Gastroesophageal sphincter (tissue), 4 donors: ENCODE measurements at regions not wholly inside any gene's neighbourhood (a gene's known extent, or its start where the extent isn't known, plus 50 kb on each side); places are given as distances from the start of the nearest gene placed in this dataset.
"Not testable (repeated sequence)": the region's sequence is repeated elsewhere in the genome, so short reads cannot be mapped to it uniquely, and the experiment has no call there.

Experiments used
- ATAC-seq: fragments of 150-250 bp; one replicate; pipeline ENCODE4 v1.9.1; 2016; ENCODE audit warnings: mild to moderate bottlenecking, moderate library complexity
- H3K27ac ChIP-seq, 4 donors: fragments of 200-600 bp; sonication (generic) in 3 of 4; 1 replicate in 3 of 4; 2 replicates in 1 of 4; pipeline ENCODE4 v1.5.1; 2016 to 2019
- H3K27me3 ChIP-seq: fragments of 200-600 bp; sonication (generic); one replicate; pipeline ENCODE4 v1.5.1; 2019
- H3K36me3 ChIP-seq, 2 donors: fragments of 200-600 bp; sonication (generic); one replicate each; pipeline ENCODE4 v1.5.1; 2019; ENCODE audit warnings: control low read depth in 1 of 2
- H3K4me1 ChIP-seq, 3 donors: fragments of 200-600 bp; sonication (generic); 1 replicate in 2 of 3; 2 replicates in 1 of 3; pipeline ENCODE4 v1.5.1; 2016 to 2019; ENCODE audit warnings: control low read depth in 2 of 3
- H3K4me3 ChIP-seq, 2 donors: fragments of 200-600 bp; sonication (generic); one replicate each; pipeline ENCODE4 v1.5.1; 2019; ENCODE audit warnings: mild to moderate bottlenecking in 1 of 2, moderate library complexity in 1 of 2
- H3K9me3 ChIP-seq, 3 donors: fragments of 200-600 bp; sonication (generic); one replicate each; pipeline ENCODE4 v1.5.1; 2017 to 2019; ENCODE audit warnings: control low read depth in 2 of 3
- EP300 ChIP-seq: sonication (generic); formaldehyde crosslinking; IDR thresholded peaks from one replicate; pipeline ENCODE4 v1.6.1; 2017; ENCODE audit warnings: antibody characterized with exemption, mild to moderate bottlenecking
- POLR2A ChIP-seq, 2 donors: fragments of 450-650 bp; IDR thresholded peaks; one replicate each; pipeline ENCODE4 v1.6.1; 2017; ENCODE audit warnings: antibody characterized with exemption in 2 of 2, mild to moderate bottlenecking in 2 of 2, moderate library complexity in 1 of 2
- POLR2AphosphoS5 ChIP-seq: sonication (generic); formaldehyde crosslinking; IDR thresholded peaks from one replicate; pipeline ENCODE4 v1.6.1; 2017; ENCODE audit warnings: antibody characterized with exemption
- WGBS, 2 donors: methylation state at CpG; one replicate each; pipeline ENCODE4 v1.1.5; 2018; ENCODE audit warnings: low coverage in 1 of 2; 5-methylcytosine and 5-hydroxymethylcytosine counted together
- TF ChIP-seq, protein P1 (sequence below), 4 experiments: fragments of 200-600 bp in 2 of 4; fragments of 450-650 bp in 2 of 4; sonication (generic) in 1 of 4; IDR thresholded peaks; one replicate each; pipeline ENCODE4 v1.5.1; 2017 to 2019; ENCODE audit warnings: antibody characterized with exemption in 4 of 4, mild to moderate bottlenecking in 2 of 4, moderate library complexity in 2 of 4

DNA sequence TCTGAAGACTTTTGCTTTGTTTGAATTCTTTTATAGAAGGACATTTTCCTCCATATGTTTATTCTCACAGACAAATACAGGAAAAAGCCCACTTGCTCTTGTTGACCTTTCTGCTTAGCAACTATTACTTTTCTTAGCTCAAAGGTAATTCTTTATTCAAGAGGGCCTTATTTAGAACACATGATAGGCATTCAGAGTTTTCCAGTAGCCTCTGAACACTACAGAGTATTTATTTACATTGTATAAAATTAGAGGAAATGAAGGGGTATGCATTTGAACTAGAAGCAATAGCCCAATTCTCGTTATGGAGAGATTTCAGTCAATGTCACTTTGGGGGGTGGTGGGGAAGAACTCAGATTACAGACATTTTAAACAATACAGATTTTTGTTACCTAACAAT is 581.7 kb downstream of the KCNJ2 start:
- WGBS, 2 donors, result 38 to 46% methylated on average over 1 of the region's 1 CpG
- Histone ChIP-seq H3K4me1 (no peaks in the 10 kb centered on the region), H3K4me3 (no peak overlapping the region), H3K36me3 (no peaks in the 10 kb centered on the region), H3K9me3 (peaks cover 0 to 6% (median 0%) of the 10 kb centered on the region in 3 donors), H3K27me3 (no peaks in the 10 kb centered on the region), H3K27ac (no peak overlapping the region)
- no peak for TF ChIP-seq POLR2AphosphoS5
- TF ChIP-seq EP300, result no peak
- TF ChIP-seq, protein P1, sequence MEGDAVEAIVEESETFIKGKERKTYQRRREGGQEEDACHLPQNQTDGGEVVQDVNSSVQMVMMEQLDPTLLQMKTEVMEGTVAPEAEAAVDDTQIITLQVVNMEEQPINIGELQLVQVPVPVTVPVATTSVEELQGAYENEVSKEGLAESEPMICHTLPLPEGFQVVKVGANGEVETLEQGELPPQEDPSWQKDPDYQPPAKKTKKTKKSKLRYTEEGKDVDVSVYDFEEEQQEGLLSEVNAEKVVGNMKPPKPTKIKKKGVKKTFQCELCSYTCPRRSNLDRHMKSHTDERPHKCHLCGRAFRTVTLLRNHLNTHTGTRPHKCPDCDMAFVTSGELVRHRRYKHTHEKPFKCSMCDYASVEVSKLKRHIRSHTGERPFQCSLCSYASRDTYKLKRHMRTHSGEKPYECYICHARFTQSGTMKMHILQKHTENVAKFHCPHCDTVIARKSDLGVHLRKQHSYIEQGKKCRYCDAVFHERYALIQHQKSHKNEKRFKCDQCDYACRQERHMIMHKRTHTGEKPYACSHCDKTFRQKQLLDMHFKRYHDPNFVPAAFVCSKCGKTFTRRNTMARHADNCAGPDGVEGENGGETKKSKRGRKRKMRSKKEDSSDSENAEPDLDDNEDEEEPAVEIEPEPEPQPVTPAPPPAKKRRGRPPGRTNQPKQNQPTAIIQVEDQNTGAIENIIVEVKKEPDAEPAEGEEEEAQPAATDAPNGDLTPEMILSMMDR (IDR thresholded peaks at IDR 0.05), result no peak
- no peak for TF ChIP-seq POLR2A (IDR thresholded peaks at IDR 0.05)
- ATAC-seq, result no peak

- H3K9me3 ChIP-seq, H3K36me3 ChIP-seq, H3K27ac ChIP-seq, H3K27me3 ChIP-seq, H3K4me3 ChIP-seq, ATAC-seq, H3K4me1 ChIP-seq: not testable (repeated sequence)
- 72 to 75% methylated on average over 5 of the region's 5 CpGs for WGBS, 2 donors
Measured at GRCh38 chr17:70752461-70752860, 583.1 kb downstream of the KCNJ2 start.

GRCh38 chr17:70752966-70753467 is 583.7 kb downstream of the KCNJ2 start:
- no peaks in the 10 kb centered on the region for H3K36me3 ChIP-seq
- TF ChIP-seq POLR2AphosphoS5 (no peak), EP300 (no peak), POLR2A (IDR thresholded peaks at IDR 0.05) (no peak)
- TF ChIP-seq, protein P1 (IDR thresholded peaks at IDR 0.05), result no peak
- 100% methylated on average over 1 of the region's 1 CpG; no CpG with 5 or more reads in 1 of the 2 donors for WGBS, 2 donors
- H3K4me3 ChIP-seq, result no peak overlapping the region
- H3K27me3 ChIP-seq, result no peaks in the 10 kb centered on the region
- no peak for ATAC-seq
- H3K9me3 ChIP-seq, result peaks cover 0 to 6% (median 0%) of the 10 kb centered on the region in 3 donors
- H3K27ac ChIP-seq, result no peak overlapping the region
- H3K4me1 ChIP-seq, result no peaks in the 10 kb centered on the region

DNA sequence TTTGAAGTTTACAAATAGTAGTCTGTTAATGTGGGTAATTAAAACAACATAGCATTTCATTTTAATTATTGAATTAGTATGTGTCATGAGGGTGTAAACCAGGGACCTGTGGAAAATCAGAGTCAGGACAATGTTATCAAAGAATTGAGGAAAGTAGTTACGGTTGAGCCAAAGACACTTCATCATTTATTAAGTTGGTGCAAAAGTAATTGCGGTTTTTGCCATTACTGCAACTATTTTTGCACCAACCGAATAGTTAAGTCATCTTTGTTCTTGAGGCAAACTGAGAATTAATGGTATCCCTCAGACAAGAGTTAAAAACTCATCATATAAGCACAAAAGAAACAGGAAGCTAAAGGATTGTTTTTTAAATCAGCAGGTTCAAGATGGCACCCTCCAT is 593.7 kb downstream of the KCNJ2 start:
- no peaks in the 10 kb centered on the region for H3K4me1 ChIP-seq
- no peak for ATAC-seq
- WGBS, 2 donors, result 92 to 95% methylated on average over 3 of the region's 3 CpGs

GRCh38 chr17:70767102-70767701 is 597.9 kb downstream of the KCNJ2 start:
- Histone ChIP-seq H3K27ac (no peak overlapping the region), H3K27me3 (no peaks in the 10 kb centered on the region), H3K4me1 (no peaks in the 10 kb centered on the region), H3K36me3 (no peaks in the 10 kb centered on the region), H3K9me3 (no peaks in the 10 kb centered on the region), H3K4me3 (no peak overlapping the region)
- no peak for ATAC-seq
- 29 to 48% methylated on average over 2 of the region's 2 CpGs for WGBS, 2 donors
- TF ChIP-seq POLR2AphosphoS5 (no peak), EP300 (no peak), POLR2A (IDR thresholded peaks at IDR 0.05) (no peak)
- TF ChIP-seq, protein P1 (IDR thresholded peaks at IDR 0.05), result peak; percentile 15 to 62 (median 56)

More for the DNA sequence above, 593.7 kb downstream of the KCNJ2 start:
- no peaks in the 10 kb centered on the region for H3K36me3 ChIP-seq
- TF ChIP-seq POLR2AphosphoS5, result no peak
- TF ChIP-seq POLR2A (IDR thresholded peaks at IDR 0.05), result no peak
- TF ChIP-seq, protein P1 (IDR thresholded peaks at IDR 0.05), result no peak
- TF ChIP-seq EP300, result no peak
- H3K27me3 ChIP-seq, result no peaks in the 10 kb centered on the region
- no peak overlapping the region for H3K4me3 ChIP-seq
- no peak overlapping the region for H3K27ac ChIP-seq
- no peaks in the 10 kb centered on the region for H3K9me3 ChIP-seq
